SK-N-SH treated with all-trans-retinoic acid at 6 μM for 48 hours (cell line): ENCODE measurements at regions not wholly inside any gene's neighbourhood (a gene's known extent, or its start where the extent isn't known, plus 50 kb on each side); places are given as distances from the start of the nearest gene placed in this dataset.

Source experiments
- CREB5 ChIP-seq: fragments of 250-450 bp; sonication (Bioruptor Pico); IDR thresholded peaks from 2 replicates; pipeline ENCODE4 v1.5.1; 2020; ENCODE audit warnings: low read depth, mild to moderate bottlenecking, moderate library complexity
- ESRRG ChIP-seq: fragments of 250-450 bp; sonication (Bioruptor Pico); IDR thresholded peaks from 2 replicates; pipeline ENCODE4 v1.6.1; 2021; ENCODE audit warnings: mild to moderate bottlenecking
- GLIS3 ChIP-seq: fragments of 250-450 bp; sonication (Bioruptor Pico); IDR thresholded peaks from 2 replicates; pipeline ENCODE4 v1.5.0; 2020; ENCODE audit warnings: mild to moderate bottlenecking, moderate library complexity
- PPARA ChIP-seq: fragments of 250-450 bp; sonication (Bioruptor Pico); IDR thresholded peaks from 2 replicates; pipeline ENCODE4 v1.5.0; 2020; ENCODE audit warnings: mild to moderate bottlenecking, borderline replicate concordance
- RARB ChIP-seq: fragments of 250-450 bp; sonication (Bioruptor Pico); IDR thresholded peaks from 2 replicates; pipeline ENCODE4 v1.8.0; 2021; ENCODE audit warnings: mild to moderate bottlenecking, moderate library complexity
- TCF4 ChIP-seq: fragments of 250-450 bp; sonication (Bioruptor Pico); IDR thresholded peaks from 2 replicates; pipeline ENCODE4 v1.8.0; 2021; ENCODE audit warnings: mild to moderate bottlenecking, moderate library complexity, borderline replicate concordance
- TSHZ2 ChIP-seq: fragments of 250-450 bp; sonication (Bioruptor Pico); IDR thresholded peaks from 2 replicates; pipeline ENCODE4 v1.5.0; 2020; ENCODE audit warnings: mild to moderate bottlenecking, moderate library complexity
- ZFP3 ChIP-seq: fragments of 250-450 bp; sonication (Bioruptor Pico); IDR thresholded peaks from 2 replicates; pipeline ENCODE4 v1.5.0; 2020; ENCODE audit warnings: mild to moderate bottlenecking, moderate library complexity
- TF ChIP-seq, protein P1 (sequence below): fragments of 250-450 bp; sonication (Bioruptor Pico); IDR thresholded peaks from 2 replicates; pipeline ENCODE4 v1.8.0; 2021; ENCODE audit warnings: low read depth, mild to moderate bottlenecking, moderate library complexity, borderline replicate concordance

DNA sequence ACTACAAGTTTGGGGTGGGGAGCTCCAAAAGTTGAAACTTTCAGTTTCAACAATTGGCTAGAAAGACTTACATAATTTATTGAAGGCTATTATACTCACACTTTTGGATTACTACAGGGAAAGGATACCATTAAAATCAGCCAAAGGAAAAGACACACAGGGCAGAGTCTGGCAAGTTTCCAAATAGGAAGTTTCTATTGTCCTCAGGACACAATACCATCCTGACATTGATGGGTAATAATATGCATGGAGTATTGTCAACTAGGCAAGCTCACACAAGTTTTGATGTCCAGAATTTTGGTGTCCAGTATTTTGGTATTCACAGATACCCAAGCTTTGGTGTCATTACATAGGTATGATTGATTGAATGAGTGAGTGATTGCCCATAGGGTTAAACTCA is 872.6 kb upstream of the SORCS1 start:
- TF ChIP-seq TCF4 (no peak), ZFP3 (CRISPR knock-in tag) (no peak), GLIS3 (no peak), PPARA (no peak), RARB (CRISPR knock-in tag) (no peak), TSHZ2 (CRISPR knock-in tag) (no peak), ESRRG (no peak), CREB5 (CRISPR knock-in tag) (no peak)
- TF ChIP-seq, protein P1, sequence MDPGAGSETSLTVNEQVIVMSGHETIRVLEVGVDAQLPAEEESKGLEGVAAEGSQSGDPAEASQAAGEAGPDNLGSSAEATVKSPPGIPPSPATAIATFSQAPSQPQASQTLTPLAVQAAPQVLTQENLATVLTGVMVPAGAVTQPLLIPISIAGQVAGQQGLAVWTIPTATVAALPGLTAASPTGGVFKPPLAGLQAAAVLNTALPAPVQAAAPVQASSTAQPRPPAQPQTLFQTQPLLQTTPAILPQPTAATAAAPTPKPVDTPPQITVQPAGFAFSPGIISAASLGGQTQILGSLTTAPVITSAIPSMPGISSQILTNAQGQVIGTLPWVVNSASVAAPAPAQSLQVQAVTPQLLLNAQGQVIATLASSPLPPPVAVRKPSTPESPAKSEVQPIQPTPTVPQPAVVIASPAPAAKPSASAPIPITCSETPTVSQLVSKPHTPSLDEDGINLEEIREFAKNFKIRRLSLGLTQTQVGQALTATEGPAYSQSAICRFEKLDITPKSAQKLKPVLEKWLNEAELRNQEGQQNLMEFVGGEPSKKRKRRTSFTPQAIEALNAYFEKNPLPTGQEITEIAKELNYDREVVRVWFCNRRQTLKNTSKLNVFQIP: no peak
